AG04450 (cell line): ENCODE measurements at regions not wholly inside any gene's neighbourhood (a gene's known extent, or its start where the extent isn't known, plus 50 kb on each side); places are given as distances from the start of the nearest gene placed in this dataset.
"Not testable (repeated sequence)": the region's sequence is repeated elsewhere in the genome, so short reads cannot be mapped to it uniquely, and the experiment has no call there.

Experiments used
- CTCF ChIA-PET: fragments of 300-600, 350-600 bp; formaldehyde crosslinking; extraction: SDS; loops from one replicate; lab custom pipeline; 2022; ENCODE audit warnings: antibody characterized with exemption, inconsistent platforms; lab: Charles Lee
- POLR2A ChIA-PET: fragments of 350-600 bp; formaldehyde crosslinking; extraction: SDS; loops from one replicate; lab custom pipeline; 2021; ENCODE audit warnings: antibody characterized with exemption, inconsistent platforms; lab: Yijun Ruan, JAX
- DNase-seq: peaks from one replicate; pipeline ENCODE4 v3.0.0-alpha.2; 2011; ENCODE audit warnings: low read depth, low spot score
- H3K27ac ChIP-seq: one replicate; pipeline ENCODE4 v1.5.1; 2012; ENCODE audit warnings: low read depth, low read length, control low read depth
- H3K27me3 ChIP-seq: one replicate; pipeline ENCODE4 v1.6.0; 2012; ENCODE audit warnings: low read length; ENCODE audit not compliant: control insufficient read depth, insufficient read depth
- H3K4me3 ChIP-seq: 2 replicates; pipeline ENCODE4 v1.5.1; 2011; ENCODE audit warnings: mild to moderate bottlenecking, low read depth, low read length, control low read depth
- H3K9me3 ChIP-seq: 2 replicates; pipeline ENCODE4 v1.5.1; 2012; ENCODE audit warnings: low read length; ENCODE audit not compliant: control insufficient read depth, insufficient read depth
- TF ChIP-seq, protein P1 (sequence below): IDR thresholded peaks from 2 replicates; pipeline ENCODE4 v1.5.1; 2011; ENCODE audit warnings: low read depth, low read length, control low read depth, inconsistent platforms

- POLR2A ChIA-PET = no interaction called here
- TF ChIP-seq, protein P1, sequence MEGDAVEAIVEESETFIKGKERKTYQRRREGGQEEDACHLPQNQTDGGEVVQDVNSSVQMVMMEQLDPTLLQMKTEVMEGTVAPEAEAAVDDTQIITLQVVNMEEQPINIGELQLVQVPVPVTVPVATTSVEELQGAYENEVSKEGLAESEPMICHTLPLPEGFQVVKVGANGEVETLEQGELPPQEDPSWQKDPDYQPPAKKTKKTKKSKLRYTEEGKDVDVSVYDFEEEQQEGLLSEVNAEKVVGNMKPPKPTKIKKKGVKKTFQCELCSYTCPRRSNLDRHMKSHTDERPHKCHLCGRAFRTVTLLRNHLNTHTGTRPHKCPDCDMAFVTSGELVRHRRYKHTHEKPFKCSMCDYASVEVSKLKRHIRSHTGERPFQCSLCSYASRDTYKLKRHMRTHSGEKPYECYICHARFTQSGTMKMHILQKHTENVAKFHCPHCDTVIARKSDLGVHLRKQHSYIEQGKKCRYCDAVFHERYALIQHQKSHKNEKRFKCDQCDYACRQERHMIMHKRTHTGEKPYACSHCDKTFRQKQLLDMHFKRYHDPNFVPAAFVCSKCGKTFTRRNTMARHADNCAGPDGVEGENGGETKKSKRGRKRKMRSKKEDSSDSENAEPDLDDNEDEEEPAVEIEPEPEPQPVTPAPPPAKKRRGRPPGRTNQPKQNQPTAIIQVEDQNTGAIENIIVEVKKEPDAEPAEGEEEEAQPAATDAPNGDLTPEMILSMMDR = no peak
Observed at GRCh38 chr6:169093770-169094551, 159.7 kb downstream of the THBS2 start.

DNA sequence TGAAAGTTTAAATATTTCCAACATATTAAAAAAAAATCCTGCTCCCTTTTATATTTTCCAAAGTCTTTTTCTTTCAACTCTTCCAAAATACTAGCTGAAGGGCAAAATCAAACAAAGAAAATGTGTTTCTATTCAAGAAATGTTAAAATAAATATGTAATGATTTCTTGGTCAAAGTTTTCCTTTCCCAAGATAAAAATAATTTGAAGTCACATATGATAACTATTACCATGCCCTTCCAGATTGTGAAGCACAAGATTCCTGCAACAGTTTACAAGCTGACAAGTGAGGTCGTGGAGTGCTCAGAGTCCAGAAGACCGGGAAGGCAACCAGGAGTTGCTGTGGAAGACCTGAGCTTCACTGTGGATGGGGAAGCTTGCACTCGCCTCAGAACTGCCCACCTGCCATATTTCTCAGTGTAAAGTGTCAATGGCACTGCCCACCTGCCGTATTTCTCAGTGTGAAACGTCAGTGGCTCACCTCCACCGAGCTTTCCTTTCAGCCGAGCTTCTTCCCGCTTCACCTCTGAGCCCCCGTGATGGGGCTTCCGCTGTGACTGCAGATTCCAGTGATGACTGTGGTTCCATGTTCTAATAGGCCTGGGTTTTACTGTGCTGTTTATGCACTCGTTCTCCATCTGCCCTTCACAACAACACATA lies 160.5 kb downstream of the THBS2 start:
- H3K4me3 ChIP-seq = no peak overlapping the region
- no peak overlapping the region for H3K27ac ChIP-seq
- ChIA-PET POLR2A (no interaction called here), CTCF (no interaction called here)
- H3K27me3 ChIP-seq = no peaks in the 10 kb centered on the region
- peaks cover 9% of the 10 kb centered on the region for H3K9me3 ChIP-seq
- DNase-seq = no peak
- TF ChIP-seq, protein P1 = no peak

More at GRCh38 chr6:169093770-169094551, 159.7 kb downstream of the THBS2 start:
- CTCF ChIA-PET = no interaction called here
- Histone ChIP-seq H3K4me3 (no peak overlapping the region), H3K9me3 (peaks cover 9% of the 10 kb centered on the region), H3K27me3 (no peaks in the 10 kb centered on the region), H3K27ac (no peak overlapping the region)
- no peak for DNase-seq

GRCh38 chr6:169092375-169092774 lies 161.3 kb downstream of the THBS2 start:
- DNase-seq = no peak
- TF ChIP-seq, protein P1 = no peak
- Histone ChIP-seq H3K9me3 (peaks cover 9% of the 10 kb centered on the region), H3K27ac (no peak overlapping the region), H3K27me3 (no peaks in the 10 kb centered on the region), H3K4me3 (no peak overlapping the region)
- POLR2A ChIA-PET = no interaction called here
- CTCF ChIA-PET = no interaction called here

GRCh38 chr6:169090514-169091127 lies 163.0 kb downstream of the THBS2 start:
- H3K4me3 ChIP-seq, DNase-seq, CTCF ChIA-PET, H3K27ac ChIP-seq, H3K9me3 ChIP-seq, H3K27me3 ChIP-seq, POLR2A ChIA-PET: not testable (repeated sequence)

DNA sequence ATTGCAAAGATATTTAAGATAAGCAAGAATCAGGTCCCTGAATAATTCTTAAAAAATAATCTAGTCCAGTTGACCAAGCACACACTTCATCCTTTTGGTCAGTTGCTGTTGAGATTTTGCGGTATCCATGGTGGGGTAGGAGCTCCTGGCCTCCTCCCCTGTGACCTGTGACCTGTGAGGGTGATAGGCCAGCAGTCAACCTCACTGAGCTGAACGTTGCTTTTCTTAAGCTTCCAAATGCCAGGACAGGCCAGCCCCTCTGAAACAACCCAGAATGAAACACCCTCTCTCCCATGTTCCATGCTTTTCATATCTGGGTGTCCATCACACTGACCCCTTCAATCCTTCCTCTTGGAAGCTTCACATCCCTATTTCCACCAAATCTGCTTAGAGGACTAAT lies 164.9 kb downstream of the THBS2 start:
- CTCF ChIA-PET = no interaction called here
- POLR2A ChIA-PET = no interaction called here

More for the DNA sequence above, 164.9 kb downstream of the THBS2 start:
- no peaks in the 10 kb centered on the region for H3K27me3 ChIP-seq
- H3K9me3 ChIP-seq = peaks cover 12% of the 10 kb centered on the region
- no peak for DNase-seq
- H3K4me3 ChIP-seq = no peak overlapping the region
- TF ChIP-seq, protein P1 = no peak
- no peak overlapping the region for H3K27ac ChIP-seq
